Smooth muscle cell (in vitro differentiated cells): ENCODE measurements at regions not wholly inside any gene's neighbourhood (a gene's known extent, or its start where the extent isn't known, plus 50 kb on each side); places are given as distances from the start of the nearest gene placed in this dataset.

ENCODE experiments used
- DNase-seq: peaks from one replicate; lab custom pipeline; 2025; ENCODE audit not compliant: unreplicated experiment; lab: John Stamatoyannopoulos, UW
- H2AFZ ChIP-seq: fragments of 200-600 bp; sonication (generic); 2 replicates; pipeline ENCODE4 v1.6.0; 2016; ENCODE audit warnings: antibody characterized with exemption, low read depth, mild to moderate bottlenecking
- H3F3A ChIP-seq: fragments of 200-600 bp; sonication (generic); 2 replicates; pipeline ENCODE4 v1.6.0; 2017; ENCODE audit warnings: antibody characterized with exemption, low read depth
- H3K27ac ChIP-seq: fragments of 200-600 bp; sonication (generic); 2 replicates; pipeline ENCODE4 v1.5.1; 2016; ENCODE audit warnings: low read depth, mild to moderate bottlenecking
- H3K27me3 ChIP-seq: fragments of 200-600 bp; sonication (generic); 2 replicates; pipeline ENCODE4 v1.6.1; 2016; ENCODE audit warnings: low read depth, mild to moderate bottlenecking
- H3K36me3 ChIP-seq: fragments of 200-600 bp; sonication (generic); 2 replicates; pipeline ENCODE4 v1.5.1; 2016; ENCODE audit warnings: low read depth
- H3K4me1 ChIP-seq: fragments of 200-600 bp; sonication (generic); 2 replicates; pipeline ENCODE4 v1.5.1; 2016; ENCODE audit warnings: low read depth
- H3K4me2 ChIP-seq: fragments of 200-600 bp; sonication (generic); 2 replicates; pipeline ENCODE4 v1.6.0; 2016; ENCODE audit warnings: mild to moderate bottlenecking
- H3K4me3 ChIP-seq: fragments of 200-600 bp; sonication (generic); 2 replicates; pipeline ENCODE4 v1.5.1; 2016; ENCODE audit warnings: mild to moderate bottlenecking
- H3K79me2 ChIP-seq: fragments of 200-600 bp; sonication (generic); 2 replicates; pipeline ENCODE4 v1.6.0; 2016; ENCODE audit warnings: low read depth, mild to moderate bottlenecking
- H3K9ac ChIP-seq: fragments of 200-600 bp; sonication (generic); 2 replicates; pipeline ENCODE4 v1.6.0; 2016; ENCODE audit warnings: low read depth
- H3K9me3 ChIP-seq: fragments of 200-600 bp; sonication (generic); replicated peaks from 2 replicates; pipeline ENCODE4 v1.5.1; 2016; ENCODE audit warnings: low read depth
- H4K20me1 ChIP-seq: fragments of 200-600 bp; sonication (generic); 2 replicates; pipeline ENCODE4 v1.6.0; 2016; ENCODE audit warnings: low read depth
- WGBS: methylation state at CpG from one replicate; pipeline ENCODE4 v1.1.7; 2016; ENCODE audit warnings: low lambda C conversion rate; 5-methylcytosine and 5-hydroxymethylcytosine counted together
- TF ChIP-seq, protein P1 (sequence below): fragments of 200-600 bp; sonication (generic); IDR thresholded peaks from 2 replicates; pipeline ENCODE4 v1.5.1; 2017; ENCODE audit warnings: borderline replicate concordance, mild to moderate bottlenecking, antibody characterized with exemption; ENCODE audit not compliant: insufficient read depth, poor library complexity, severe bottlenecking

DNA sequence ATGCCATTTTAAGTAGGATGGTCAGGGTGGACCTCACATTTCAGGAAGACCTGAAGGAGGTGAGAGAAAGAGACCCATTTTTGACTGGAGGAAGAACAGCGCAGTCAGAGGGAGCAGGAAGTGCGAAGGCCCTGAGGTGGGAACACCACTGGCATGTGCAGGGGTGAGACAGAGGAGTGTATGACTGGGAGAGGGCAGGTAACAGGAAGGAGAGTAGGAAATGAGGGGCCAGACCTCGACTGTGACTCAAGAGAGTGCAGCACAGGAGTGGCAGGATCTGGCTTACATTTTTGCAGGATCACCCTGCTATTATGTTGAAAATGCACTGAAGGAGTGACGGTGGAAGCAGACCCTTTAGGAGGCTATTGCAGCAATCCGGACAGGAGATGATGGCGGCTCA, 117.7 kb upstream of the CDYL start:
- no peaks in the 10 kb centered on the region for H3F3A ChIP-seq
- H3K4me3 ChIP-seq: no peak overlapping the region
- no peaks in the 10 kb centered on the region for H3K4me1 ChIP-seq
- H3K9ac ChIP-seq: no peak overlapping the region
- H4K20me1 ChIP-seq: no peaks in the 10 kb centered on the region
- no peak overlapping the region for H2AFZ ChIP-seq
- no peak overlapping the region for H3K27ac ChIP-seq
- H3K79me2 ChIP-seq: no peaks in the 10 kb centered on the region
- H3K4me2 ChIP-seq: no peak overlapping the region
- TF ChIP-seq, protein P1, sequence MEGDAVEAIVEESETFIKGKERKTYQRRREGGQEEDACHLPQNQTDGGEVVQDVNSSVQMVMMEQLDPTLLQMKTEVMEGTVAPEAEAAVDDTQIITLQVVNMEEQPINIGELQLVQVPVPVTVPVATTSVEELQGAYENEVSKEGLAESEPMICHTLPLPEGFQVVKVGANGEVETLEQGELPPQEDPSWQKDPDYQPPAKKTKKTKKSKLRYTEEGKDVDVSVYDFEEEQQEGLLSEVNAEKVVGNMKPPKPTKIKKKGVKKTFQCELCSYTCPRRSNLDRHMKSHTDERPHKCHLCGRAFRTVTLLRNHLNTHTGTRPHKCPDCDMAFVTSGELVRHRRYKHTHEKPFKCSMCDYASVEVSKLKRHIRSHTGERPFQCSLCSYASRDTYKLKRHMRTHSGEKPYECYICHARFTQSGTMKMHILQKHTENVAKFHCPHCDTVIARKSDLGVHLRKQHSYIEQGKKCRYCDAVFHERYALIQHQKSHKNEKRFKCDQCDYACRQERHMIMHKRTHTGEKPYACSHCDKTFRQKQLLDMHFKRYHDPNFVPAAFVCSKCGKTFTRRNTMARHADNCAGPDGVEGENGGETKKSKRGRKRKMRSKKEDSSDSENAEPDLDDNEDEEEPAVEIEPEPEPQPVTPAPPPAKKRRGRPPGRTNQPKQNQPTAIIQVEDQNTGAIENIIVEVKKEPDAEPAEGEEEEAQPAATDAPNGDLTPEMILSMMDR: no peak
- H3K9me3 ChIP-seq: no peaks in the 10 kb centered on the region
- WGBS: 90% methylated on average over 6 of the region's 6 CpGs
- no peak for DNase-seq
- no peaks in the 10 kb centered on the region for H3K36me3 ChIP-seq
- H3K27me3 ChIP-seq: no peaks in the 10 kb centered on the region

DNA sequence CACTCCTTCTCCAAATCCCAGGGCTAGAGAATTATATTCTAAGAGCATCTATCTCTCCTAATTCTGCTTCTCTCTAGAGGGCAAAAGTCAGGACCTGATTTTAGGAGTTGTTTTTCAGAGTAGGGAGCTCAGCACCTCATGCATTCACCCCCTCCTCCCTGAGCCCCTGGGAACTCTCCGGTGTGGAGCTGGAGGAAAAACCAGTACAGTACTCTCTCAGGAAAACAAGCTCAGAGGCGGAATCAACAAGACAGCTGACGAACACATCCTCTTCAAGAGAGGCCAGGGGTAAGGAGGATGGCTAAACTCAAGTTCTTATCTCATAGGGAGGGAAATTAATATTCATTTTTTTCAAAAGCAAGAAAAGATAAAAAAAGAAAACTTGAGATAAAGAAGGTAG, 120.1 kb upstream of the CDYL start:
- Histone ChIP-seq H2AFZ (no peak overlapping the region), H3K27ac (no peak overlapping the region), H3K4me1 (no peaks in the 10 kb centered on the region), H3K4me2 (no peak overlapping the region), H3K36me3 (no peaks in the 10 kb centered on the region), H3K9ac (no peak overlapping the region), H4K20me1 (no peaks in the 10 kb centered on the region), H3K9me3 (no peaks in the 10 kb centered on the region), H3K27me3 (no peaks in the 10 kb centered on the region), H3K4me3 (no peak overlapping the region), H3K79me2 (no peaks in the 10 kb centered on the region), H3F3A (no peaks in the 10 kb centered on the region)
- no peak for DNase-seq
- 76% methylated on average over 3 of the region's 3 CpGs for WGBS
- TF ChIP-seq, protein P1: no peak

DNA sequence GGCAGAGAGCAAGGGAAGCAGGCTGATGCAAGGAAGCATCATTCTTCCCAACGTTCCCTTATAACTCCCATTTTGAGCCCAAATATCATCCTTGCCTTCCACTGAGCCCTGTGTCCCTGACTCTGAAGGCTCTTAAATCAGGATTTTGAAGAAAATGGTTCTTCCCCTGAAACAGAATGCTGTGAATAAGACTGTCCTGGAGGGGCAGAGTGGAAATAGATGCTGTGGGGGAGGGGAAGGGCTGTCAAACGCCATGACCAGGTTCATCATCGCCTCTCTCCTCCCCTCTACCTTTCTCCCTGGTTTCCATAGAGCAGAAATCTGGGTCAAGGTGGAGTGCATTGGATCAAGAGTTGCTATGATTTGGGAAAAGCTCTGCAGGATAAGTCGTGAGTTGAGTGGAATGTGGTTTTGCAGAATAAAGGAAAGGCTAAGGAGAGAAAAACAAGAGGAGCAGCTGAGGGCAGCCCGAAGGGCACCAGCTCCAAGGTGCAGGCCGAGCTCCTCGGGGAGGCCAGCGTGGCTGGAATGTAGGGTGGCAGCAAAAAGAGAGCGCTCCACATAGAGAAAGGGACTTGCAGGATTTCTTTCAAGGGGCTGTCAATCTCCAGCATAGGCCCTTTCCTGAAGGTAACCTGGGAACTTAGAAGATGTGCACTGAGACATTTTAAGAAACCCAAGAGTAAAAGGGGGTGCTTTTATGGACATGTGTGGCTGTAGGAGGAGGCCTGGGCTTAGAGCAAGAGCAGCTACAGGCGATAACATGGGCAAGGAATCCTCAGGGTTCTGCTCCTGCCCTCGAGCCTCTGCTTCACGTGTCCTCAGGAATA, 120.8 kb upstream of the CDYL start:
- no peak overlapping the region for H2AFZ ChIP-seq
- H3K36me3 ChIP-seq: no peaks in the 10 kb centered on the region
- H3K27me3 ChIP-seq: no peaks in the 10 kb centered on the region
- no peaks in the 10 kb centered on the region for H3F3A ChIP-seq
- H3K4me2 ChIP-seq: no peak overlapping the region
- no peak for DNase-seq
- no peak overlapping the region for H3K4me3 ChIP-seq
- H3K9ac ChIP-seq: no peak overlapping the region
- no peaks in the 10 kb centered on the region for H4K20me1 ChIP-seq
- WGBS: 83% methylated on average over 12 of the region's 12 CpGs
- H3K79me2 ChIP-seq: no peaks in the 10 kb centered on the region
- no peak overlapping the region for H3K27ac ChIP-seq
- H3K4me1 ChIP-seq: no peaks in the 10 kb centered on the region
- no peaks in the 10 kb centered on the region for H3K9me3 ChIP-seq
- TF ChIP-seq, protein P1: no peak

DNA sequence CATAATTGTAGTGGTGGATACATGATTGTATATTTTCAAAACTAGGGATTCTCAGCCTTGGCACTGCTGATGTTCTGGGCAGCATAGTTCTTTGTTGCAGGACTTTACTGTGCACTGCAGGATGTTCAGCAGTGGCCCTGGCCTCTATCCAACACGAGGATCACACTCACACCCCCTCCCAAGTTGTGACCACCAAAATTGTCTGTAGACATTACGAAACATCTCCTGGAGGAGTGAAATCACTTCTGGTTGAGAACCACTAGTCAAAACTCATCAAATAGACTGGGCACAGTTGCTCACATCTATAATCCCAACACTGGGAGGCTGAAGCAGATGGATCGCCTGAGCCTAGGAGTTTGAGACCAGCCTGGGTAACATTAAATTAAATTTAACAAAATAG, 123.1 kb upstream of the CDYL start:
- Histone ChIP-seq H3K4me1 (no peaks in the 10 kb centered on the region), H3K9ac (no peak overlapping the region), H3K9me3 (no peaks in the 10 kb centered on the region), H3K27ac (no peak overlapping the region), H3K79me2 (no peaks in the 10 kb centered on the region), H3K36me3 (no peaks in the 10 kb centered on the region), H3F3A (no peaks in the 10 kb centered on the region), H4K20me1 (no peaks in the 10 kb centered on the region), H3K27me3 (no peaks in the 10 kb centered on the region), H2AFZ (no peak overlapping the region), H3K4me3 (no peak overlapping the region), H3K4me2 (no peak overlapping the region)
- 81% methylated on average over 3 of the region's 3 CpGs for WGBS
- no peak for DNase-seq
- TF ChIP-seq, protein P1: no peak
